ENCODE measurements at regions not wholly inside any gene's neighbourhood (a gene's known extent, or its start where the extent isn't known, plus 50 kb on each side); places are given as distances from the start of the nearest gene placed in this dataset.
"Not testable (repeated sequence)": the region's sequence is repeated elsewhere in the genome, so short reads cannot be mapped to it uniquely, and the experiment has no call there.

- not testable (repeated sequence) for TF ChIP-seq CTCF, POLR2A (IDR thresholded peaks at IDR 0.05)
These were observed 303.6 kb downstream of the ZIC1 start for GRCh38 chr3:147712758-147713157.
